Fibroblast of skin of left quadriceps (primary cell): ENCODE measurements at regions not wholly inside any gene's neighbourhood (a gene's known extent, or its start where the extent isn't known, plus 50 kb on each side); places are given as distances from the start of the nearest gene placed in this dataset.
"Not testable (repeated sequence)": the region's sequence is repeated elsewhere in the genome, so short reads cannot be mapped to it uniquely, and the experiment has no call there.

ENCODE experiments used
- DNase-seq, 2 experiments: peaks; one replicate each; pipeline ENCODE4 v3.0.0-alpha.2; 2013; ENCODE audit warnings: low read depth in 2 of 2

DNA sequence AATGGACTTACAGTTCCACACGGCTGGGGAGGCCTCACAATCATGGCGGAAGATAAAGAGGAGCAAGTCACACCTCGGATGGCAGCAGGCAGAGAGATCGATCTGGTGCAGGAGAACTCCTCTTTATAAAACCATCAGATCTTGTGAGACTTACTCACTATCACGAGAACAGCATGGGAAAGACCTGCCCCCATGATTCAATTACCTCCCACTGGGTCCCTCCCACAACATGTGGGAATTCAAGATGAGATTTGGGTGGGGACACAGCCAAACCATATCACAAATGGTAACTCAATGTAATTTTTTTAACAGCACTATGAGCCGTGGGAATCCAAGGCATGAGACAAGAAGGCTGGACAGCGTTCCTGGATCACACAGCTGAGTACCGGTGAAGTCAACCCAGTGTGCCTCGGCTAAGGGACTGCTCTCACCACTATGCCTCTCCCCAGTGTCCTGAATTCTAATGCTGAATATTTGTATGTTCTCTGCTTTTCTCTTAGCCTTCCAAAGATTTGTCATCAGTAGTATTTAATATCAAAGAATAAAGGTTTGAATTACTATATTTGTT, 84.3 kb downstream of the IRS2 start:
- not testable (repeated sequence) for DNase-seq

DNA sequence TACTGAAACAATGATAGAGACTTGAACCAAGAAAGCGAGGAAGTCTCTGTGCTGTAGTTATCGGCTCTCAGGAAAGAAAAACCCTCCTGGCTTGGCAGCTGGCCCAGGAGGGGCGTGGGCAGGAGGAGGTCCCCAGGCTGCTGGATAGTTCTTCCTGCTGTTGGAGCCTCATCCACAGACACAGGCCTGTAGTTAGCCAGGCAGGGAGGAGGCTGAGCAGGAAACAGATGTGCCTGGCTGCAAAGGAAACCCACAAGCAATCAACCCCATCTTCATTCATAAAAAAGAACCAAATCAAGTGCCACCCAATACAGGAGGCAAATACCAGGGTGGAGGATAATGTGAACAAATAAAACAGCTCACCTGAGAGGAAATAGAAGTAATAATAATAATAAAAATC, 86.2 kb downstream of the IRS2 start:
- peak; percentile 62 to 70 for DNase-seq

DNA sequence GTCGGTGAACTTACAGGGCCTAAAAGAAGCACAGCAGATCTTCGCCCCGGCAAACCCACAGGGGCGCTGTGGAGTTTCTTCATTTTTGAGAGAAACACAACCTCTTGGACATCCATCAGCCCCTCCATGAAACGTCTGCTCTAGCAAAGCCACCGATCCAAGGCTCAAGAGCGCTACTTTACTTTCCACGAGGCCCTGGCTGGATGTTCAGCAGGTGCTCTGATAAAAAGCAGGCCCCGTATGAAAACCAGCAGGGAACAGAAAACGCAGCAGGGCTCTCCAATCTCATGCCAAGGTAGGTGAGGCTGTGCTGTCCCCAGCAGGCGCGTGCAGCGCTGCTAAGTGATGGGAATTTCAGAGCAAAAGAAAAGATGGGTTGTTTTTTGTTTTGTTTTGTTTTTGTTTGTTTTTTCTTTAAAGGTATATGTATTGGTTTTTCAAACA, 86.7 kb downstream of the IRS2 start:
- no peak for DNase-seq

GRCh38 chr13:109698779-109699178, 87.6 kb downstream of the IRS2 start:
- DNase-seq = peak; percentile 81 to 83

- no peak for DNase-seq
Measured at GRCh38 chr13:109697936-109698335, 88.4 kb downstream of the IRS2 start.

DNA sequence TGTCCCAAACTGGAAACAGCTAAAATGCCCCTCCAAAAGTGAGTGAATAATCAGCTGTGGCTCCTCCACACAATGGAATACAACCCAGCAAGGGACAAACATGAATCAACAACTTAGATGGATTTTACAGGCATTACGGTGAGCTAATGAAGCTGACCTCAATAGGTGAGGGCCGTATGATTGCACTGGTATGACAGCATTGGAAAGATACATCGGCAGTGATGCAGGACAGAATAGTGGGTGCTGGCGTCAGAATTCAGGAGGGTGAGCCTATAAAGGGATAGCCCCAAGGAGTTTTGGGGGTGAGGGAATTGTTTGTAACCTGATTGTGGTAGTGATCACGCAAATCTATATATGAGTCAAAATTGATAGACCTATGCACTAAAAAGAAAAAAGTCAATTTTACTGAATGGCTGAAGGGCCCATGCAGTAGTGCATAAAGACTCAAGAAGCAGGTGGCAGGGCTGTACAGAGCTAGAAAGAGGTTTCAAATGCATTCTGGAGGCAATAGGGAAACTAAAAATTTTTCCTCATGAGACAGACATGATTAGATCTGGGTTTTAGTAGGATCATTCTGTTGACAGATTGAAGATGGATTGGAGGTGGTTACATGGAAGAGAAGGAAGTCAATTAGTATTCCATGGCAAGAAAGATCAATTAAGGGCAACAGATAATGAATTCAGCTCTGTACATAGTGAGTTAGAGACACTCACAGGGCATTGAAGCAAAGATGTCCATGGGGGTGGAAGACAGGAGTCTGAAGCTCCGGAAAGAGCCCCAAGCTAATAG, 90.8 kb downstream of the IRS2 start:
- DNase-seq = no peak

- no peak for DNase-seq
Measured at GRCh38 chr13:109694972-109695371, 91.4 kb downstream of the IRS2 start.

- DNase-seq = no peak
Measured at GRCh38 chr13:109693213-109693612, 93.2 kb downstream of the IRS2 start.

DNA sequence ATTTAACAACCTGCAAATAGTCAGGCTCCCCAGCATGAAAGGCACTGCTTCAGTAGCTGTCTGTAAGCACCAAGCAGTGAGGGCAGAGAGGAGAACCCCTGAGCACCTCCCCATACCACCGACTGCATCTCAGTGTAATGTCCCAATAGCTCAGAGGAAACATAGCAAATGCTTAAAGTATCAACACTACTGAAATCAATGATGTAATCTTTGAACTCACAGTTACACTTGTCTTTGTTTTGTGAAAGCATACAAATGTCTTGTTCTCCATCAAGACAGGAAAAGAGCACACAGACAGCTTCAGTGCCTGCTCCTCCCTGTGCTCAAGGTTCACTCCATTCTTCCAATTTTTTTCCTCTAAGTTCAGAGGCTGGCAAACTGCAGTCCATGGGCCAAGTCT, 94.7 kb downstream of the IRS2 start:
- DNase-seq = no peak

GRCh38 chr13:109687559-109688448, 98.6 kb downstream of the IRS2 start:
- no peak for DNase-seq

DNA sequence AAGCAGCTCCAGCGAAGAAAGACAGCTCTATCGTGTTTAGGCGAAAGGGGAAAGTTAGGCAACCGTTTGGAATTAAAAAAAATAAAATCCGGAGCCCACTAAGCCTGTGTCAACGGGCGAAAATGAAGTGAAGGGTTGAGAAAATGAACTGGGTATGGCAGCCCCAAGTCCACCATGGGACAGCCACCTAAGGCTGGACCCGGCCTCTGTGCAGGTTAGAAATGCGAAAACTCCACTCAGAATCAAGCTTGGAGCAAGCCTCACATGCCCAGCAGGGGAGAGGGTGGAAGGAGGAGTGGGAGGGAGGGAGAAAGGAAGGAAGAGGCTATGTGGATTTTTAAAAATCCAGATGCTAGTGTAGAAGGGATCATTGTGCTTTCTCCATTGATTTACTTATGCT, 101.2 kb downstream of the IRS2 start:
- DNase-seq = no peak

- DNase-seq = no peak
Measured at GRCh38 chr13:109684824-109685202, 101.6 kb downstream of the IRS2 start.

GRCh38 chr13:109684084-109684823, 102.1 kb downstream of the IRS2 start:
- DNase-seq = no peak

DNA sequence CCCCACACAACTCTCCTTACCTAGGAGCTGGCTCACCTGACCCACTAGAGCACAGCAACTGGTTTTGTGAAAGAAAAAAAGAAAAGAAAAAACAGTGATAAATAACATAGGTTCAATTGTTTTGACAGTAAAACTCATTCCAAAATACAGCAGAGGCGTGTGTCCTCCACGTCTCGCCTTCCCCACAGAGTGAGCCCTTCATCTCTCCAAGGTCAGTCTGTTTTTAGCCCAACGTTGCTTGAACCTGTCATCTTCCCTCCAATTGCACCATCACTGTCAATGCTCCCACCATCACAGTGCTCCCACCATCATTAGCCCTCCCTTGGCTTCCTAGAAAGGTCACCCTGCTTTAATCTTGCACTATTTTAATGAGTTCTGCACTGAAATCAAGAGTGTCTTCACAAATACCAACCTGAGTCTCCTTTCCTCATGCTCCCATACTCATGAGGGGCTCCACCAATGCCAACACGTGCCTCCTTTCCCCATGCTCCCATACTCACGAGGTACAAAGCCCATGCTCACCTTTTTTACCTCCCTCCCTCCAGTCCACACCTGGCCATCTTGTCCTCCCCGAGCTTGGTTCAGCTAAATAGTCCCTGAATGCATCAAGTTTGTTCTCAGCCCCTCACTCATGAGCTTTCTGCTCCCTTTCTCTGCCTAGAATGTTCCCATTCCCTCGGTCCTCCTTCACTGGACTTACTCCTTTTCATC, 103.7 kb downstream of the IRS2 start:
- no peak for DNase-seq

DNA sequence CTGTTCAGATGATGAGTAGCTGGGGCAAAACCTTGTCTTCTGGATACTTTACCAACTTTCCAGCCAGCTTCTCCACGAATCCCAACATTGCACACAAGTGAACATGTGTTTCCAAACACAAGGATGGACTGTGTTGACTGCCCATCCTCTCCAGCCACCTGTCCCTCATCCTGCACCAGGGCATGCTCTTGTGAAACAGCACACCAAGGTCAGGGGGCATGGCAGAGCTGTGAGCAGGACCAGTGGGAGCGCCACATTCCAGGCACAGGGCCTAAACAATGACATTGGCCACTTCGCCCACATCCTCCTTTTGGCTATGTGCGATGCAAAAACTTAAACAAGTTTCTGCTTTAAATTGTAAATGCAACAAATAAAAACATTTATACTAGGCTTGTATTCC, 105.5 kb downstream of the IRS2 start:
- no peak for DNase-seq

DNA sequence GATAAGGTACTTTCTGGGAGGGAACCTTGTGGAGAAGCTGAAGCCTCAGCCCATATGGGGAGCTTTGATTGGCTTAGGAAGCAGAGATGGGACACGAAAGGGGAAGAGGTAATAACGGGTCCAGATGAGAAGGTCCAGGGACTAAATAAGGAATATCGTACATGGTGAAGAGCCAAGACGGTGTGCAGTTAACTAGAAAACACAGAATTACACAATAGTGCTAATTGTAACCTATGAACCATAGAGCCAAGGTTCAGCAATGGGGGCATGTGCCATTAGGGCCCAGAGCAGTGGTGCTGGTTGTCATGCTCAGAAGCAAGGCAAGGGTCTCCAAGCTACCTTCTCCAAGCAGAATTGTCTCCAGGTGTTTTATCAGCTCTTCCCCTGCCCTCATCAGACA, 106.1 kb downstream of the IRS2 start:
- no peak for DNase-seq

DNA sequence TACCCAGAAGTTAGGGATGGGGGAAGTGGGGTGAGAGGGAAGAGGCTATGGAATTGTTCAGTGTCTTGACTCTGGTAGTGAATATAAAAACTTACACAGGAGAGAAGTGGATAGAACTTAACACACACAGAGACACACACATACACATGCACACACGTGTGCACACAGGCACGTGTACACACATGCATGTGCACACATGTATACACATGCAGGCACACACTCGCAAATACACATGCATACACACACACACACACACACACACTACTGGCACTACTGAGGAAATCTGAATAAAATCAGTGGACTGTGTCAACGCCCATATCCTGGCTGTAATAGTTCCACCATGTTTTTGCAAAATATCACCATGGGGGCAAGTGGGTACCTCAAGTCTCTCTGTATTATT, 107.9 kb downstream of the IRS2 start:
- no peak for DNase-seq

- no peak for DNase-seq
Measured at GRCh38 chr13:109677206-109677605, 109.2 kb downstream of the IRS2 start.

DNA sequence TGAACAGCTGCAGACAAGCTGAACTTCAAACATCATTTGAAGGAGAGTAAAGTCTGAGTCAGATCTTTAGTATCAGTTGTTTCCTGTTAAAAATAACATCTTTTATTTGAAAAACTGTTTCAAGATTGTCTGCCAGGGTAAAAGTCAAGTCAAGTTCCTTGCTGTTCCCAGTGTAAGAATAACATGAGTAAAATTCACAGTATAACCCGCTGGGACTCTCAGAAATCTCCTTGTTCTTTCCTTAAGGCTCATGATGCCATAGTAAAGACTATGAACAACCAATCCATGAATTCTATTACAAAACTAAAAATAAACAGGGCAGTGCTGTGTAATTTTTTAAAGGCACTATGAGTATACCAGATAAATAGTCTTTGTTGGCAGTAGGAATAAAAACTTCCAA, 112.9 kb downstream of the IRS2 start:
- no peak for DNase-seq

- DNase-seq = peak; percentile 17 to 30
Measured at GRCh38 chr13:109672545-109672944, 113.8 kb downstream of the IRS2 start.

DNA sequence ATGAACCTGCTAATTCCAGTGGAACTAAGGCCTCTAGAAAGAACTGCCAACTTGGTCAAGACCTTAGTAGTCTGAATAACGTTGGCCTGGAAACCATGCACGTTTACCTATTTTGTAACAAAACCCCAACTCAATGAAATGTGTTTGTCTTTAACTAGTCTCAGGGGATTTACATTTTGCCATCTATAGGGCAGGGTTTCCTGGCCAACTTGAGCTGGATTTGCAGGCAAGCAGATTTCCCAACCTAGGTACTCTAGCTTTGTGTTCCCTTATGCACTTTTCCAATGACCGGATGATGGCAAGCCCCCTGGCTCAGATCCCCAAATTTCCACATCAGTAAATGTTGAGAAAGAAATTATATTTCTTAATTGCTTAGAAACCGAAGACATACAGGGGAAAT, 114.5 kb downstream of the IRS2 start:
- DNase-seq = no peak
